Uterus (tissue), 3 donors: ENCODE measurements at regions not wholly inside any gene's neighbourhood (a gene's known extent, or its start where the extent isn't known, plus 50 kb on each side); places are given as distances from the start of the nearest gene placed in this dataset.

ENCODE experiments used
- DNase-seq, 2 donors: peaks; one replicate each; pipeline ENCODE4 v3.0.0-alpha.2; 2019 to 2020
- H3K27ac ChIP-seq, 2 donors: fragments of 200-600 bp; sonication (generic); 1 replicate in 1 of 2; 2 replicates in 1 of 2; pipeline ENCODE4 v1.5.1; 2016 to 2018
- H3K27me3 ChIP-seq, 2 donors: fragments of 200-600 bp; sonication (generic); one replicate each; pipeline ENCODE4 v1.5.1; 2018 to 2019; ENCODE audit warnings: control low read depth in 1 of 2
- H3K36me3 ChIP-seq, 2 donors: fragments of 200-600 bp; sonication (generic); one replicate each; pipeline ENCODE4 v1.5.1; 2019; ENCODE audit warnings: control low read depth in 1 of 2
- H3K4me1 ChIP-seq, 2 donors: fragments of 200-600 bp; sonication (generic); one replicate each; pipeline ENCODE4 v1.5.1; 2018 to 2019; ENCODE audit warnings: control low read depth in 1 of 2
- H3K4me3 ChIP-seq, 2 donors: fragments of 200-600 bp; sonication (generic); 1 replicate in 1 of 2; 2 replicates in 1 of 2; pipeline ENCODE4 v1.5.1; 2018 to 2019; ENCODE audit warnings: mild to moderate bottlenecking in 1 of 2
- H3K9me3 ChIP-seq, 2 donors: fragments of 200-600 bp; sonication (generic); one replicate each; pipeline ENCODE4 v1.5.1; 2019; ENCODE audit warnings: control low read depth in 1 of 2
- POLR2A ChIP-seq, 2 donors: fragments of 450-650 bp; IDR thresholded peaks; one replicate each; pipeline ENCODE4 v1.6.1; 2016; ENCODE audit warnings: antibody characterized with exemption in 2 of 2, mild to moderate bottlenecking in 1 of 2, moderate library complexity in 1 of 2
- intact Hi-C: fragments of 100-400 bp; cut with DNase I; formaldehyde crosslinking; loops from one replicate; pipeline ENCODE4 v1.15.1; 2023; ENCODE audit warnings: low total_unique reads
- TF ChIP-seq, protein P1 (sequence below), 4 experiments: fragments of 200-600 bp in 2 of 4; fragments of 450-650 bp in 2 of 4; sonication (generic) in 2 of 4; IDR thresholded peaks; one replicate each; pipeline ENCODE4 v1.5.1; 2016 to 2019; ENCODE audit warnings: antibody characterized with exemption in 4 of 4, mild to moderate bottlenecking in 2 of 4, moderate library complexity in 1 of 4
- donor health status: DM: yes; HTN: yes; CAD: no.

- no peak for TF ChIP-seq POLR2A (IDR thresholded peaks at IDR 0.05)
- TF ChIP-seq, protein P1, sequence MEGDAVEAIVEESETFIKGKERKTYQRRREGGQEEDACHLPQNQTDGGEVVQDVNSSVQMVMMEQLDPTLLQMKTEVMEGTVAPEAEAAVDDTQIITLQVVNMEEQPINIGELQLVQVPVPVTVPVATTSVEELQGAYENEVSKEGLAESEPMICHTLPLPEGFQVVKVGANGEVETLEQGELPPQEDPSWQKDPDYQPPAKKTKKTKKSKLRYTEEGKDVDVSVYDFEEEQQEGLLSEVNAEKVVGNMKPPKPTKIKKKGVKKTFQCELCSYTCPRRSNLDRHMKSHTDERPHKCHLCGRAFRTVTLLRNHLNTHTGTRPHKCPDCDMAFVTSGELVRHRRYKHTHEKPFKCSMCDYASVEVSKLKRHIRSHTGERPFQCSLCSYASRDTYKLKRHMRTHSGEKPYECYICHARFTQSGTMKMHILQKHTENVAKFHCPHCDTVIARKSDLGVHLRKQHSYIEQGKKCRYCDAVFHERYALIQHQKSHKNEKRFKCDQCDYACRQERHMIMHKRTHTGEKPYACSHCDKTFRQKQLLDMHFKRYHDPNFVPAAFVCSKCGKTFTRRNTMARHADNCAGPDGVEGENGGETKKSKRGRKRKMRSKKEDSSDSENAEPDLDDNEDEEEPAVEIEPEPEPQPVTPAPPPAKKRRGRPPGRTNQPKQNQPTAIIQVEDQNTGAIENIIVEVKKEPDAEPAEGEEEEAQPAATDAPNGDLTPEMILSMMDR (IDR thresholded peaks at IDR 0.05), result no peak
- Histone ChIP-seq H3K36me3 (no peaks in the 10 kb centered on the region), H3K4me3 (no peak overlapping the region), H3K27me3 (no peaks in the 10 kb centered on the region), H3K4me1 (no peaks in the 10 kb centered on the region), H3K27ac (no peak overlapping the region), H3K9me3 (no peaks in the 10 kb centered on the region)
- no peak for DNase-seq
- intact Hi-C loops, result no loop called here
These were observed 73.2 kb upstream of the LCLAT1 start for GRCh38 chr2:30373881-30374302.

- Histone ChIP-seq H3K36me3 (no peaks in the 10 kb centered on the region), H3K4me1 (no peaks in the 10 kb centered on the region), H3K9me3 (no peaks in the 10 kb centered on the region), H3K27ac (no peak overlapping the region), H3K4me3 (no peak overlapping the region), H3K27me3 (no peaks in the 10 kb centered on the region)
- intact Hi-C loops, result no loop called here
- DNase-seq, result no peak
- TF ChIP-seq POLR2A (IDR thresholded peaks at IDR 0.05), result no peak
- TF ChIP-seq, protein P1 (IDR thresholded peaks at IDR 0.05), result no peak
These were observed 72.7 kb upstream of the LCLAT1 start for GRCh38 chr2:30374380-30374779.

DNA sequence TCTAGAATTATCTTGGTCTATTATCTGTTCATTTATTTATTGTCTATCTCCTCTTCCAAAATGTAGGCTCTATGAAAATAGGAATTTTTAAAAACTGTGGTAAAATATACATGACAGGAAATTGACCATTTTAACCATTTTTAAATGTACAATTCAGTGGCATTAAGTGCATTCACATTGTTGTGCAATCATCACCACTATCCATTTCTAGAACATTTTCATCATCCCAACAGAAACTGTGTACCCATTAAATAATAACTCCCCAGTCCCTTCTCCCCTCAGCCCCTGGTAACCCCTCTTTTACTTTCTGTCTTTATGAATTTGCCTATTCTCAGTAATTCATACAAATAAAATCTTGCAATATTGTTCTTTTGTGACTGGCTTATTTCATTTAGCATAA, 71.1 kb upstream of the LCLAT1 start:
- H3K4me3 ChIP-seq, result no peak overlapping the region
- no peaks in the 10 kb centered on the region for H3K9me3 ChIP-seq
- no peak for DNase-seq
- TF ChIP-seq, protein P1 (IDR thresholded peaks at IDR 0.05), result no peak
- no peak for TF ChIP-seq POLR2A (IDR thresholded peaks at IDR 0.05)
- H3K27ac ChIP-seq, result no peak overlapping the region
- intact Hi-C loops, result no loop called here
- no peaks in the 10 kb centered on the region for H3K27me3 ChIP-seq
- no peaks in the 10 kb centered on the region for H3K4me1 ChIP-seq
- H3K36me3 ChIP-seq, result no peaks in the 10 kb centered on the region

- Histone ChIP-seq H3K27ac (no peak overlapping the region), H3K4me3 (no peak overlapping the region), H3K9me3 (no peaks in the 10 kb centered on the region), H3K27me3 (no peaks in the 10 kb centered on the region), H3K4me1 (no peaks in the 10 kb centered on the region), H3K36me3 (no peaks in the 10 kb centered on the region)
- TF ChIP-seq, protein P1 (IDR thresholded peaks at IDR 0.05), result no peak
- TF ChIP-seq POLR2A (IDR thresholded peaks at IDR 0.05), result no peak
- intact Hi-C loops, result no loop called here
- DNase-seq, result no peak
These were observed 67.6 kb upstream of the LCLAT1 start for GRCh38 chr2:30379481-30379880.

GRCh38 chr2:30380824-30381223, 66.2 kb upstream of the LCLAT1 start:
- H3K27me3 ChIP-seq, result no peaks in the 10 kb centered on the region
- intact Hi-C loops, result no loop called here
- TF ChIP-seq, protein P1 (IDR thresholded peaks at IDR 0.05), result no peak
- no peak for TF ChIP-seq POLR2A (IDR thresholded peaks at IDR 0.05)
- H3K36me3 ChIP-seq, result no peaks in the 10 kb centered on the region
- DNase-seq, result no peak
- no peaks in the 10 kb centered on the region for H3K9me3 ChIP-seq
- H3K4me1 ChIP-seq, result no peaks in the 10 kb centered on the region
- H3K4me3 ChIP-seq, result no peak overlapping the region
- H3K27ac ChIP-seq, result no peak overlapping the region
